ENCODE measurements at regions not wholly inside any gene's neighbourhood (a gene's known extent, or its start where the extent isn't known, plus 50 kb on each side); places are given as distances from the start of the nearest gene placed in this dataset.

DNA sequence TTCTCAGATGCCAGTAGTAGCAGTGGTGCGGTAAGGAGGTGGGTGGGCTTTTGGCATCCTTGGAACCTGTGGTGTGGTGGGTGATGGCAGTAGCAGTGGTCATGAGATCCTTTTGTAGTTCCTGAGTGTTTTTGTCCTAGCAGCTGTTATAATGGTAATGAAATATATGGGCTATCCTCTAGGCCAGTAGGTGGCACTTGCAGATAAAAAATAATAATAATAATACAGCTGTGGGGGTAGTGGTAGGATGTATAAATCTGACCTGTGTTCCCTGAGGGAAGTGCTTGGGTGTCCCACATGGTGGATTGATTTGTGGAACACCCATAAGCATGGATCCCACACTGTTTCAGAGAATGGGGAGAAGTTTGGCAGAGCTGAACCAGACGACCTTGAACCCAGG is 334.0 kb downstream of the SLITRK5 start (continued):
- no peak for TF ChIP-seq E2F6 (IDR thresholded peaks at IDR 0.05; ENCODE audit: borderline replicate concordance in 1 of 2, extremely low read depth in 1 of 2, insufficient read depth in 1 of 2, insufficient read length in 1 of 2, low read depth in 1 of 2, low read length in 1 of 2, poor library complexity in 1 of 2, severe bottlenecking in 1 of 2)
- TF ChIP-seq BRCA1 (IDR thresholded peaks at IDR 0.05), result no peak
- no peak for TF ChIP-seq BRCA1 (CRISPR knock-in tag; IDR thresholded peaks at IDR 0.05)
- TF ChIP-seq ZNF41 (CRISPR knock-in tag; conservative IDR thresholded peaks at IDR 0.05), result no peak

- 0% methylated on average over 2 of the region's 2 CpGs for WGBS (ENCODE audit: insufficient coverage, low coverage, missing lambda C conversion rate)
- ChIA-PET POLR2A (no interaction called here), CTCF (ENCODE audit: low intra/inter-chr PET ratio) (no interaction called here)
- no peaks in the 10 kb centered on the region for H3K79me2 ChIP-seq (ENCODE audit: control insufficient read depth, insufficient read depth, low read length)
- no peaks in the 10 kb centered on the region for H4K20me1 ChIP-seq (replicated peaks; ENCODE audit: control insufficient read depth, insufficient read depth, low read length)
- H3K9ac ChIP-seq (ENCODE audit: insufficient read depth in 1 of 2, low read depth in 2 of 2, low read length in 2 of 2), result no peak overlapping the region
- no peak overlapping the region for H3K4me3 ChIP-seq
- no peaks in the 10 kb centered on the region for H3K4me1 ChIP-seq (replicated peaks in 1 of 2; ENCODE audit: control insufficient read depth in 2 of 2, insufficient read depth in 2 of 2, low read length in 2 of 2)
- no peaks in the 10 kb centered on the region for H3K9me1 ChIP-seq (ENCODE audit: control insufficient read depth, insufficient read depth, low read length)
- BruUV-seq (replicated peaks), result no TSS peak
- in situ Hi-C loops (cut with MboI), result no loop called here
- no peak overlapping the region for H3K4me2 ChIP-seq (ENCODE audit: insufficient read depth, low read length)
- no peaks in the 10 kb centered on the region for H3K36me3 ChIP-seq (ENCODE audit: control insufficient read depth, insufficient read depth, low read length)
- DNase-seq (ENCODE audit: extremely low read depth in 1 of 4, low spot score in 3 of 4) (no peak), FAIRE-seq (no peak), ATAC-seq (no peak)
- no peak overlapping the region for H3K27ac ChIP-seq (ENCODE audit: extremely low read depth, low read depth, low read length)
- H2AFZ ChIP-seq (ENCODE audit: low read depth, low read length), result no peak overlapping the region
- intact Hi-C loops (cut with micrococcal nuclease), result no loop called here
- no peaks in the 10 kb centered on the region for H3K9me3 ChIP-seq (replicated peaks; ENCODE audit: control insufficient read depth, insufficient read depth, low read depth, low read length)
- H3K27me3 ChIP-seq (ENCODE audit: control insufficient read depth in 2 of 2, insufficient read depth in 2 of 2, low read length in 2 of 2), result no peaks in the 10 kb centered on the region
- TF ChIP-seq ZFP1 (CRISPR knock-in tag; IDR thresholded peaks at IDR 0.05), result no peak
- TF ChIP-seq, protein P1, sequence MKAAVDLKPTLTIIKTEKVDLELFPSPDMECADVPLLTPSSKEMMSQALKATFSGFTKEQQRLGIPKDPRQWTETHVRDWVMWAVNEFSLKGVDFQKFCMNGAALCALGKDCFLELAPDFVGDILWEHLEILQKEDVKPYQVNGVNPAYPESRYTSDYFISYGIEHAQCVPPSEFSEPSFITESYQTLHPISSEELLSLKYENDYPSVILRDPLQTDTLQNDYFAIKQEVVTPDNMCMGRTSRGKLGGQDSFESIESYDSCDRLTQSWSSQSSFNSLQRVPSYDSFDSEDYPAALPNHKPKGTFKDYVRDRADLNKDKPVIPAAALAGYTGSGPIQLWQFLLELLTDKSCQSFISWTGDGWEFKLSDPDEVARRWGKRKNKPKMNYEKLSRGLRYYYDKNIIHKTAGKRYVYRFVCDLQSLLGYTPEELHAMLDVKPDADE (conservative IDR thresholded peaks at IDR 0.05; ENCODE audit: control insufficient read depth, low read depth, low read length), result no peak
- TF ChIP-seq ZNF75A (CRISPR knock-in tag; IDR thresholded peaks at IDR 0.05), result no peak
- TF ChIP-seq TCF7L2 (IDR thresholded peaks at IDR 0.05; ENCODE audit: low read depth, low read length), result no peak
- TF ChIP-seq YBX1 (IDR thresholded peaks at IDR 0.05), result no peak
- TF ChIP-seq PURB (CRISPR knock-in tag; IDR thresholded peaks at IDR 0.05; ENCODE audit: low read depth), result no peak
- no peak for TF ChIP-seq MYC (IDR thresholded peaks at IDR 0.05; ENCODE audit: low read depth, low read length)
- TF ChIP-seq MYC (CRISPR knock-in tag; IDR thresholded peaks at IDR 0.05; ENCODE audit: borderline replicate concordance, low read depth), result no peak
- TF ChIP-seq MED1 (CRISPR knock-in tag; IDR thresholded peaks at IDR 0.05; ENCODE audit: borderline replicate concordance), result no peak
- TF ChIP-seq HNRNPH1 (optimal IDR thresholded peaks at IDR 0.05; ENCODE audit: low read depth, low read length), result no peak
- TF ChIP-seq FOXK1 (CRISPR knock-in tag; IDR thresholded peaks at IDR 0.05; ENCODE audit: borderline replicate concordance), result no peak
- TF ChIP-seq FOXK2 (conservative IDR thresholded peaks at IDR 0.05 in 1 of 2, IDR thresholded peaks at IDR 0.05 in 1 of 2; ENCODE audit: low read depth in 2 of 2), result no peak
- no peak for TF ChIP-seq FOXP4 (CRISPR knock-in tag; IDR thresholded peaks at IDR 0.05; ENCODE audit: borderline replicate concordance)
Measured at GRCh38 chr13:88014527-88014926, 343.4 kb downstream of the SLITRK5 start.

Measured in K562 (cell line).